B cell (primary cell): ENCODE measurements at regions not wholly inside any gene's neighbourhood (a gene's known extent, or its start where the extent isn't known, plus 50 kb on each side); places are given as distances from the start of the nearest gene placed in this dataset.

ENCODE experiments used
- CTCF ChIP-seq: fragments of 200-600 bp; IDR thresholded peaks from one replicate; pipeline ENCODE4 v1.8.0; 2022; ENCODE audit warnings: antibody characterized with exemption, mild to moderate bottlenecking
- EZH2 ChIP-seq: IDR thresholded peaks from 2 replicates; pipeline ENCODE4 v1.6.1; 2012; ENCODE audit warnings: borderline replicate concordance, low read depth, mild to moderate bottlenecking, moderate library complexity, low read length; ENCODE audit not compliant: insufficient read depth, poor library complexity, severe bottlenecking

- TF ChIP-seq CTCF (no peak), EZH2 (no peak)
These were observed 545.6 kb downstream of the HDGFL1 start for GRCh38 chr6:23114812-23115504.
